ENCODE measurements at regions not wholly inside any gene's neighbourhood (a gene's known extent, or its start where the extent isn't known, plus 50 kb on each side); places are given as distances from the start of the nearest gene placed in this dataset.

GRCh38 chr1:192862271-192862670 lies 53.4 kb downstream of the RGS2 start:
- no peak for DNase-seq (ENCODE audit: low read depth, low spot score)

GRCh38 chr1:192866241-192866868 lies 57.5 kb downstream of the RGS2 start:
- TF ChIP-seq CTCF (IDR thresholded peaks at IDR 0.05; ENCODE audit: insufficient read depth, low read length, missing control alignments): no peak
- ChIA-PET CTCF (no interaction called here), POLR2A (no interaction called here)
- DNase-seq (ENCODE audit: low read depth, low spot score): no peak
- H3K4me3 ChIP-seq (ENCODE audit: low read depth, low read length): no peak overlapping the region

More at GRCh38 chr1:192862271-192862670, 53.4 kb downstream of the RGS2 start:
- POLR2A ChIA-PET: no interaction called here
- CTCF ChIA-PET: no interaction called here
- H3K4me3 ChIP-seq (ENCODE audit: low read depth, low read length): no peak overlapping the region
- no peak for TF ChIP-seq CTCF (IDR thresholded peaks at IDR 0.05; ENCODE audit: insufficient read depth, low read length, missing control alignments)

GRCh38 chr1:192867180-192867579 lies 58.3 kb downstream of the RGS2 start:
- no peak for TF ChIP-seq CTCF (IDR thresholded peaks at IDR 0.05; ENCODE audit: insufficient read depth, low read length, missing control alignments)
- H3K4me3 ChIP-seq (ENCODE audit: low read depth, low read length): no peak overlapping the region
- DNase-seq (ENCODE audit: low read depth, low spot score): no peak
- ChIA-PET CTCF (no interaction called here), POLR2A (no interaction called here)

- CTCF ChIA-PET: no interaction called here
- TF ChIP-seq CTCF (IDR thresholded peaks at IDR 0.05; ENCODE audit: insufficient read depth, low read length, missing control alignments): no peak
- DNase-seq (ENCODE audit: low read depth, low spot score): no peak
- POLR2A ChIA-PET: interaction anchor here (0.5 kb wide), 1 partner anchor 1157 kb away, joined by 3 read pairs; no protein-coding TSS in a partner anchor
- H3K4me3 ChIP-seq (ENCODE audit: low read depth, low read length): no peak overlapping the region
These were observed 60.6 kb downstream of the RGS2 start for GRCh38 chr1:192869308-192869940.

GRCh38 chr1:192872010-192872409 lies 63.2 kb downstream of the RGS2 start:
- TF ChIP-seq CTCF (IDR thresholded peaks at IDR 0.05; ENCODE audit: insufficient read depth, low read length, missing control alignments): no peak
- DNase-seq (ENCODE audit: low read depth, low spot score): no peak
- ChIA-PET CTCF (no interaction called here), POLR2A (no interaction called here)
- H3K4me3 ChIP-seq (ENCODE audit: low read depth, low read length): no peak overlapping the region

- POLR2A ChIA-PET: no interaction called here
- no peak for DNase-seq (ENCODE audit: low read depth, low spot score)
- no peak overlapping the region for H3K4me3 ChIP-seq (ENCODE audit: low read depth, low read length)
- CTCF ChIA-PET: no interaction called here
- TF ChIP-seq CTCF (IDR thresholded peaks at IDR 0.05; ENCODE audit: insufficient read depth, low read length, missing control alignments): no peak
These were observed 65.0 kb downstream of the RGS2 start for GRCh38 chr1:192873836-192874235.

Data from AG04449 (cell line).